DOHH2 (cell line): ENCODE measurements at regions not wholly inside any gene's neighbourhood (a gene's known extent, or its start where the extent isn't known, plus 50 kb on each side); places are given as distances from the start of the nearest gene placed in this dataset.

ENCODE experiments used
- EZH2phosphoT487 ChIP-seq: fragments of 200-600 bp; sonication (generic); IDR thresholded peaks from 2 replicates; pipeline ENCODE4 v1.6.1; 2017; ENCODE audit warnings: borderline replicate concordance, mild to moderate bottlenecking, antibody characterized with exemption, low read length, moderate library complexity, mixed read lengths
- TF ChIP-seq, protein P1 (sequence below): fragments of 200-600 bp; sonication (generic); IDR thresholded peaks from one replicate; pipeline ENCODE4 v1.5.1; 2014; ENCODE audit warnings: antibody characterized with exemption, mild to moderate bottlenecking, low read depth, low read length; ENCODE audit not compliant: poor library complexity, severe bottlenecking

DNA sequence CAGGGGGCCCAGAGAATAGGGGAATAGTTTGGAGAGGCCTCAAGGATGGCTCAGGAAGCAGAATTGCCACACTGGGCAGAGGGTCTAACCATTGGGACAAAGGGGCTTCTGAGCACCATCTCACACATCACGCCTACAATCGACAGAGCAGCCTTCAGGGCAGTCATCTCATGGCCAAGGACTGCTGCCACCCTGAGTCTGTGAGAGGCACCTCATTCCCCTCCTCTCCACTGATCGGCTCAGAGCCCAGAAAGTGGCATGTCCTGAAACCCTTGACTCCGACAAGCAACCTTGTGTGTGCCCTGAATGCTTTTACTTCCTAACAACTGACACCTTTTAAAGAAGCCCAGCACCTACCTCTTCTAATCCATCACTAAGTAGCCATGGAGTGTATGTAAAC is 128.9 kb upstream of the PTPN3 start:
- TF ChIP-seq, protein P1, sequence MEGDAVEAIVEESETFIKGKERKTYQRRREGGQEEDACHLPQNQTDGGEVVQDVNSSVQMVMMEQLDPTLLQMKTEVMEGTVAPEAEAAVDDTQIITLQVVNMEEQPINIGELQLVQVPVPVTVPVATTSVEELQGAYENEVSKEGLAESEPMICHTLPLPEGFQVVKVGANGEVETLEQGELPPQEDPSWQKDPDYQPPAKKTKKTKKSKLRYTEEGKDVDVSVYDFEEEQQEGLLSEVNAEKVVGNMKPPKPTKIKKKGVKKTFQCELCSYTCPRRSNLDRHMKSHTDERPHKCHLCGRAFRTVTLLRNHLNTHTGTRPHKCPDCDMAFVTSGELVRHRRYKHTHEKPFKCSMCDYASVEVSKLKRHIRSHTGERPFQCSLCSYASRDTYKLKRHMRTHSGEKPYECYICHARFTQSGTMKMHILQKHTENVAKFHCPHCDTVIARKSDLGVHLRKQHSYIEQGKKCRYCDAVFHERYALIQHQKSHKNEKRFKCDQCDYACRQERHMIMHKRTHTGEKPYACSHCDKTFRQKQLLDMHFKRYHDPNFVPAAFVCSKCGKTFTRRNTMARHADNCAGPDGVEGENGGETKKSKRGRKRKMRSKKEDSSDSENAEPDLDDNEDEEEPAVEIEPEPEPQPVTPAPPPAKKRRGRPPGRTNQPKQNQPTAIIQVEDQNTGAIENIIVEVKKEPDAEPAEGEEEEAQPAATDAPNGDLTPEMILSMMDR, result no peak
- no peak for TF ChIP-seq EZH2phosphoT487
